ENCODE measurements at regions not wholly inside any gene's neighbourhood (a gene's known extent, or its start where the extent isn't known, plus 50 kb on each side); places are given as distances from the start of the nearest gene placed in this dataset.

DNA sequence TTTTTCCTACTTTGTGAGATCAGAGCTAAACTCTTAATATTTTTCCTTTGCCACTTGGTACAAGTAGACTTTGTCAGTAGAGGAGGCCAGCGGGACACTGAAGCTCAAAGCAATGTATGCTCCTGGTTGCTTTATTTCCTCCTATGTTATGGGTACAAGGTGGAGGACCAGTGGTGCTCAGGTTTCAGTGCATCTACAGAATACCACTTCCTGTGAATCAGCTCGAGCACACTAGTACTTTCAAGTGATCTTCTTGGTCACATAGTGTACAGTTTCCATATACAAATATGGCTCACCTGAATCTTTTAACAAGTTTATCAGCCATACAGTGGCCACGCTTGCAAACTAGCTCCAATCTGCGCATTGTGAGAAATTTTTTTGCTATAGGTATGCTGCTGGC is 1674.8 kb upstream of the TMEFF2 start:
- Histone ChIP-seq H3K9ac (no peak overlapping the region), H4K20me1 (ENCODE audit: insufficient read depth) (no peaks in the 10 kb centered on the region)

DNA sequence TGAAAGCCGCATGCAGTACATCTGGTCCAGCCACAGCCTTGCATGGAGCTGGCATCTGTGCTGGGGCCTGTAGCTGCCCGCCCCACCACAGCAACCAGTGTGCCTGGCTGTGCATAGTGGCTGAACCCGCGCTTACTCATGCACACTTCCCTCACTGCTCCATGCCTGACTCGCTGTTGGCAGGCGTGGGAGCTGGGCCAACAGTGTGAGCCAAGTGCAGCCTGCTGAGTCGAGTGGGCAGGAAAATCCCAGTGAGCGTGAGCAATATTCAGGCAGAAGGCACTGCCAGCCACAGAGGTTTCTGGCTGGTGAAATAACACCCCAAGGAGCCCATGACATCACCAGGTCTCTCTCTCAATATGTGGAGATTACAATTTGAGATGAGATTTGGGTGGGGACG is 1674.1 kb upstream of the TMEFF2 start:
- H3K36me3 ChIP-seq (replicated peaks in 1 of 2; ENCODE audit: control insufficient read depth in 1 of 2, insufficient read depth in 2 of 2, low read length in 1 of 2) = no peaks in the 10 kb centered on the region
- no peak for TF ChIP-seq EP300 (IDR thresholded peaks at IDR 0.05; ENCODE audit: borderline replicate concordance in 1 of 2, low read depth in 1 of 2, low read length in 1 of 2)
- TF ChIP-seq NFIC (IDR thresholded peaks at IDR 0.05; ENCODE audit: borderline replicate concordance) = peak; percentile 86
- TF ChIP-seq TCF12 (IDR thresholded peaks at IDR 0.05) = 0 out of 2 replicates have a peak, but pooled peaks have one; percentile 19
- TF ChIP-seq FOSL2 (IDR thresholded peaks at IDR 0.05; ENCODE audit: borderline replicate concordance, low read depth) = 0 out of 2 replicates have a peak, but pooled peaks have one; percentile 2
- TF ChIP-seq, protein P1, sequence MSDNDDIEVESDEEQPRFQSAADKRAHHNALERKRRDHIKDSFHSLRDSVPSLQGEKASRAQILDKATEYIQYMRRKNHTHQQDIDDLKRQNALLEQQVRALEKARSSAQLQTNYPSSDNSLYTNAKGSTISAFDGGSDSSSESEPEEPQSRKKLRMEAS (IDR thresholded peaks at IDR 0.05; ENCODE audit: low read depth) = 0 out of 2 replicates have a peak, but pooled peaks have one; percentile 20
- no peaks in the 10 kb centered on the region for H3K4me1 ChIP-seq (ENCODE audit: control insufficient read depth in 1 of 2, insufficient read depth in 2 of 2, low read depth in 1 of 2, low read length in 1 of 2)
- H4K20me1 ChIP-seq (ENCODE audit: insufficient read depth) = no peaks in the 10 kb centered on the region
- no peak for DNase-seq
- H3K9me2 ChIP-seq = no peaks in the 10 kb centered on the region
- CTCF ChIA-PET = no interaction called here
- H3K27ac ChIP-seq (ENCODE audit: low read depth in 2 of 2, low read length in 1 of 2) = no peak overlapping the region; a peak in 1 of 4 replicates
- H3K79me2 ChIP-seq (ENCODE audit: insufficient read depth) = no peaks in the 10 kb centered on the region
- no peaks in the 10 kb centered on the region for H3K9me3 ChIP-seq
- H2AFZ ChIP-seq (ENCODE audit: low read depth) = 0 out of 2 replicates have a peak overlapping the region, but pooled peaks have one; percentile 65
- no peaks in the 10 kb centered on the region for H3K27me3 ChIP-seq (ENCODE audit: insufficient read depth)
- H3F3A ChIP-seq (replicated peaks; ENCODE audit: insufficient read depth) = no peaks in the 10 kb centered on the region
- 27% methylated on average over 3 of the region's 9 CpGs for WGBS (ENCODE audit: low lambda C conversion rate)
- H3K4me3 ChIP-seq (ENCODE audit: low read depth in 2 of 2, low read length in 1 of 2) = no peak overlapping the region; a peak in 1 of 4 replicates
- H3K4me2 ChIP-seq = no peak overlapping the region; the same call in 1 of the 2 replicates
- H3K9ac ChIP-seq = no peak overlapping the region
- POLR2A ChIA-PET = no interaction called here

More for the DNA sequence above, 1674.8 kb upstream of the TMEFF2 start:
- Histone ChIP-seq H3K4me3 (ENCODE audit: low read depth in 2 of 2, low read length in 1 of 2) (peak overlapping the region in 1 of 2 experiments; percentile 9; a peak in 1 of 4 replicates), H3K9me2 (no peaks in the 10 kb centered on the region), H3F3A (replicated peaks; ENCODE audit: insufficient read depth) (no peaks in the 10 kb centered on the region), H3K27me3 (ENCODE audit: insufficient read depth) (no peaks in the 10 kb centered on the region), H2AFZ (ENCODE audit: low read depth) (0 out of 2 replicates have a peak overlapping the region, but pooled peaks have one; percentile 65), H3K79me2 (ENCODE audit: insufficient read depth) (no peaks in the 10 kb centered on the region), H3K36me3 (replicated peaks in 1 of 2; ENCODE audit: control insufficient read depth in 1 of 2, insufficient read depth in 2 of 2, low read length in 1 of 2) (no peaks in the 10 kb centered on the region), H3K4me2 (no peak overlapping the region; the same call in 1 of the 2 replicates), H3K4me1 (ENCODE audit: control insufficient read depth in 1 of 2, insufficient read depth in 2 of 2, low read depth in 1 of 2, low read length in 1 of 2) (no peaks in the 10 kb centered on the region), H3K27ac (ENCODE audit: low read depth in 2 of 2, low read length in 1 of 2) (no peak overlapping the region; a peak in 1 of 4 replicates), H3K9me3 (no peaks in the 10 kb centered on the region; the same call in 1 of the 2 replicates)
- POLR2A ChIA-PET = no interaction called here
- DNase-seq = no peak
- no peak for TF ChIP-seq FOSL2 (IDR thresholded peaks at IDR 0.05; ENCODE audit: borderline replicate concordance, low read depth)
- no peak for TF ChIP-seq POLR2AphosphoS5 (IDR thresholded peaks at IDR 0.05; ENCODE audit: low read depth, low read length)
- 17% methylated on average over 4 of the region's 4 CpGs for WGBS (ENCODE audit: low lambda C conversion rate)
- CTCF ChIA-PET = no interaction called here

DNA sequence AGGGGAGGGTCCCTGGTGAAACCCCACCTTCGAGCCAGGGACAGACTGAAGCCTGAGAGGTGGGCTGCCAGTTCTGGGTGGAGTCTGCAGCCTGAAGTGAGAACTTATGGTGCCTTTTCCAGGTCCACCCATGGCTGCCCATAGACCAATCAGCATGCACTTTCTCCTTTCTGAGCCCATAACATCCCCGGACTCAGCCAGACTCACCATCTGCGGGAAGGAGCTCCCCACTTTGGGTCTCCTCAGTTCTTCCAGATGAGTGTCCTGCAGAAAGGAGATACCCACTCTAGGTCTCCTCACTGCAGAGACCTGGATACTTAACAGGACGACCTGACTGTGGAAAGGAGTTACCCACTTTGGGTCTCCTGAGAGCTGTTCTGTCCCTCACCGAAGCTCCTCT is 1673.4 kb upstream of the TMEFF2 start:
- Histone ChIP-seq H3K4me2 (no peak overlapping the region; the same call in 1 of the 2 replicates), H3K4me3 (ENCODE audit: low read depth in 2 of 2, low read length in 1 of 2) (no peak overlapping the region), H3K9me3 (no peaks in the 10 kb centered on the region), H2AFZ (ENCODE audit: low read depth) (no peak overlapping the region), H3K4me1 (ENCODE audit: control insufficient read depth in 1 of 2, insufficient read depth in 2 of 2, low read depth in 1 of 2, low read length in 1 of 2) (no peaks in the 10 kb centered on the region), H3K9me2 (no peaks in the 10 kb centered on the region), H4K20me1 (ENCODE audit: insufficient read depth) (no peaks in the 10 kb centered on the region), H3K9ac (no peak overlapping the region), H3F3A (replicated peaks; ENCODE audit: insufficient read depth) (no peaks in the 10 kb centered on the region), H3K36me3 (replicated peaks in 1 of 2; ENCODE audit: control insufficient read depth in 1 of 2, insufficient read depth in 2 of 2, low read length in 1 of 2) (no peaks in the 10 kb centered on the region), H3K27me3 (ENCODE audit: insufficient read depth) (no peaks in the 10 kb centered on the region), H3K27ac (ENCODE audit: low read depth in 2 of 2, low read length in 1 of 2) (no peak overlapping the region), H3K79me2 (ENCODE audit: insufficient read depth) (no peaks in the 10 kb centered on the region)
- no peak for TF ChIP-seq GABPA (IDR thresholded peaks at IDR 0.05; ENCODE audit: low read depth)
- no peak for TF ChIP-seq YY1 (IDR thresholded peaks at IDR 0.05; ENCODE audit: low read depth)
- TF ChIP-seq RAD21 (IDR thresholded peaks at IDR 0.05; ENCODE audit: low read length) = no peak
- TF ChIP-seq TAF1 (IDR thresholded peaks at IDR 0.05; ENCODE audit: borderline replicate concordance, low read depth, low read length) = no peak
- TF ChIP-seq MEF2A (IDR thresholded peaks at IDR 0.05; ENCODE audit: borderline replicate concordance, low read depth) = no peak
- TF ChIP-seq CHD2 (IDR thresholded peaks at IDR 0.05; ENCODE audit: low read length, partially characterized antibody) = no peak
- TF ChIP-seq, protein P2, sequence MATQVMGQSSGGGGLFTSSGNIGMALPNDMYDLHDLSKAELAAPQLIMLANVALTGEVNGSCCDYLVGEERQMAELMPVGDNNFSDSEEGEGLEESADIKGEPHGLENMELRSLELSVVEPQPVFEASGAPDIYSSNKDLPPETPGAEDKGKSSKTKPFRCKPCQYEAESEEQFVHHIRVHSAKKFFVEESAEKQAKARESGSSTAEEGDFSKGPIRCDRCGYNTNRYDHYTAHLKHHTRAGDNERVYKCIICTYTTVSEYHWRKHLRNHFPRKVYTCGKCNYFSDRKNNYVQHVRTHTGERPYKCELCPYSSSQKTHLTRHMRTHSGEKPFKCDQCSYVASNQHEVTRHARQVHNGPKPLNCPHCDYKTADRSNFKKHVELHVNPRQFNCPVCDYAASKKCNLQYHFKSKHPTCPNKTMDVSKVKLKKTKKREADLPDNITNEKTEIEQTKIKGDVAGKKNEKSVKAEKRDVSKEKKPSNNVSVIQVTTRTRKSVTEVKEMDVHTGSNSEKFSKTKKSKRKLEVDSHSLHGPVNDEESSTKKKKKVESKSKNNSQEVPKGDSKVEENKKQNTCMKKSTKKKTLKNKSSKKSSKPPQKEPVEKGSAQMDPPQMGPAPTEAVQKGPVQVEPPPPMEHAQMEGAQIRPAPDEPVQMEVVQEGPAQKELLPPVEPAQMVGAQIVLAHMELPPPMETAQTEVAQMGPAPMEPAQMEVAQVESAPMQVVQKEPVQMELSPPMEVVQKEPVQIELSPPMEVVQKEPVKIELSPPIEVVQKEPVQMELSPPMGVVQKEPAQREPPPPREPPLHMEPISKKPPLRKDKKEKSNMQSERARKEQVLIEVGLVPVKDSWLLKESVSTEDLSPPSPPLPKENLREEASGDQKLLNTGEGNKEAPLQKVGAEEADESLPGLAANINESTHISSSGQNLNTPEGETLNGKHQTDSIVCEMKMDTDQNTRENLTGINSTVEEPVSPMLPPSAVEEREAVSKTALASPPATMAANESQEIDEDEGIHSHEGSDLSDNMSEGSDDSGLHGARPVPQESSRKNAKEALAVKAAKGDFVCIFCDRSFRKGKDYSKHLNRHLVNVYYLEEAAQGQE (IDR thresholded peaks at IDR 0.05; ENCODE audit: low read depth, low read length) = no peak
- TF ChIP-seq, protein P3, sequence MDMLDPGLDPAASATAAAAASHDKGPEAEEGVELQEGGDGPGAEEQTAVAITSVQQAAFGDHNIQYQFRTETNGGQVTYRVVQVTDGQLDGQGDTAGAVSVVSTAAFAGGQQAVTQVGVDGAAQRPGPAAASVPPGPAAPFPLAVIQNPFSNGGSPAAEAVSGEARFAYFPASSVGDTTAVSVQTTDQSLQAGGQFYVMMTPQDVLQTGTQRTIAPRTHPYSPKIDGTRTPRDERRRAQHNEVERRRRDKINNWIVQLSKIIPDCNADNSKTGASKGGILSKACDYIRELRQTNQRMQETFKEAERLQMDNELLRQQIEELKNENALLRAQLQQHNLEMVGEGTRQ (IDR thresholded peaks at IDR 0.05; ENCODE audit: borderline replicate concordance, low read depth, low read length) = no peak
- TF ChIP-seq, protein P4, sequence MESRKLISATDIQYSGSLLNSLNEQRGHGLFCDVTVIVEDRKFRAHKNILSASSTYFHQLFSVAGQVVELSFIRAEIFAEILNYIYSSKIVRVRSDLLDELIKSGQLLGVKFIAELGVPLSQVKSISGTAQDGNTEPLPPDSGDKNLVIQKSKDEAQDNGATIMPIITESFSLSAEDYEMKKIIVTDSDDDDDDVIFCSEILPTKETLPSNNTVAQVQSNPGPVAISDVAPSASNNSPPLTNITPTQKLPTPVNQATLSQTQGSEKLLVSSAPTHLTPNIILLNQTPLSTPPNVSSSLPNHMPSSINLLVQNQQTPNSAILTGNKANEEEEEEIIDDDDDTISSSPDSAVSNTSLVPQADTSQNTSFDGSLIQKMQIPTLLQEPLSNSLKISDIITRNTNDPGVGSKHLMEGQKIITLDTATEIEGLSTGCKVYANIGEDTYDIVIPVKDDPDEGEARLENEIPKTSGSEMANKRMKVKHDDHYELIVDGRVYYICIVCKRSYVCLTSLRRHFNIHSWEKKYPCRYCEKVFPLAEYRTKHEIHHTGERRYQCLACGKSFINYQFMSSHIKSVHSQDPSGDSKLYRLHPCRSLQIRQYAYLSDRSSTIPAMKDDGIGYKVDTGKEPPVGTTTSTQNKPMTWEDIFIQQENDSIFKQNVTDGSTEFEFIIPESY (IDR thresholded peaks at IDR 0.05; ENCODE audit: borderline replicate concordance, low read depth) = no peak
- no peak for TF ChIP-seq SMC3 (IDR thresholded peaks at IDR 0.05; ENCODE audit: low read depth, low read length)
- ChIA-PET POLR2A (no interaction called here), CTCF (no interaction called here)
- DNase-seq = no peak
- 30% methylated on average over 3 of the region's 5 CpGs for WGBS (ENCODE audit: low lambda C conversion rate)
